ENCODE measurements at regions not wholly inside any gene's neighbourhood (a gene's known extent, or its start where the extent isn't known, plus 50 kb on each side); places are given as distances from the start of the nearest gene placed in this dataset.

- TF ChIP-seq CTCF (conservative IDR thresholded peaks at IDR 0.05 in 1 of 2, IDR thresholded peaks at IDR 0.05 in 1 of 2; ENCODE audit: low read depth in 1 of 2, low read length in 2 of 2) (no peak), EZH2 (IDR thresholded peaks at IDR 0.05; ENCODE audit: low read length, missing control alignments) (no peak)
Measured at GRCh38 chr14:34094384-34094783, 143.5 kb upstream of the EGLN3 start.
